ENCODE measurements at regions not wholly inside any gene's neighbourhood (a gene's known extent, or its start where the extent isn't known, plus 50 kb on each side); places are given as distances from the start of the nearest gene placed in this dataset.

- TF ChIP-seq CTCF (IDR thresholded peaks at IDR 0.05; ENCODE audit: insufficient read depth, missing control alignments), result no peak
- DNase-seq (ENCODE audit: insufficient read length, low spot score) (no peak), FAIRE-seq (no peak)
These were observed 604.7 kb downstream of the TBC1D22A start for GRCh38 chr22:47367107-47367690.

- DNase-seq (ENCODE audit: insufficient read length, low spot score) (no peak), FAIRE-seq (no peak)
- TF ChIP-seq CTCF (IDR thresholded peaks at IDR 0.05; ENCODE audit: insufficient read depth, missing control alignments), result no peak
These were observed 603.7 kb downstream of the TBC1D22A start for GRCh38 chr22:47366026-47366767.

GRCh38 chr22:47361247-47361646 lies 598.8 kb downstream of the TBC1D22A start:
- no peak for TF ChIP-seq CTCF (IDR thresholded peaks at IDR 0.05; ENCODE audit: insufficient read depth, missing control alignments)
- FAIRE-seq (no peak), DNase-seq (ENCODE audit: insufficient read length, low spot score) (no peak)

DNA sequence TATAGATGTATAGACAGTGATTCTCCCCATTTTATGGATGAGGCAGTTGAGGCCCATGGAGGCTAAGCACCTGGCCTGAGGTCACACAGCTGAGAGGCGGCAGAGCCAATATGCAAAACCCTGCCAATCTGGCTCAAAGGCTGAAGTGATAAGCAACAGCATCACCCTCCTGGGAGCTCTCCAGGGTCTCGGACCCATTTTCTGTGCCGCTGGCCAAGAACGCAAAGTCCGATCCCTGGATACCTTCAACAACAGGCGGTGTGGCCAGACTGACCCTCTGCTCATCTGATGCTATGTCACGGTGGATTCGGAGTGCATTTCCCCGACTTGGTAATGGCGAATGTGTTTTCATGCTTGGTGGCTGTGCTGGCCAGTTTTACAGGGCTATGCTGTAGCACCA lies 595.0 kb downstream of the TBC1D22A start:
- DNase-seq (ENCODE audit: insufficient read length, low spot score), result no peak
- TF ChIP-seq CTCF (IDR thresholded peaks at IDR 0.05; ENCODE audit: insufficient read depth, missing control alignments), result no peak
- no peak for FAIRE-seq

GRCh38 chr22:47357086-47357485 lies 594.6 kb downstream of the TBC1D22A start:
- DNase-seq (ENCODE audit: insufficient read length, low spot score), result no peak
- no peak for TF ChIP-seq CTCF (IDR thresholded peaks at IDR 0.05; ENCODE audit: insufficient read depth, missing control alignments)
- no peak for FAIRE-seq

DNA sequence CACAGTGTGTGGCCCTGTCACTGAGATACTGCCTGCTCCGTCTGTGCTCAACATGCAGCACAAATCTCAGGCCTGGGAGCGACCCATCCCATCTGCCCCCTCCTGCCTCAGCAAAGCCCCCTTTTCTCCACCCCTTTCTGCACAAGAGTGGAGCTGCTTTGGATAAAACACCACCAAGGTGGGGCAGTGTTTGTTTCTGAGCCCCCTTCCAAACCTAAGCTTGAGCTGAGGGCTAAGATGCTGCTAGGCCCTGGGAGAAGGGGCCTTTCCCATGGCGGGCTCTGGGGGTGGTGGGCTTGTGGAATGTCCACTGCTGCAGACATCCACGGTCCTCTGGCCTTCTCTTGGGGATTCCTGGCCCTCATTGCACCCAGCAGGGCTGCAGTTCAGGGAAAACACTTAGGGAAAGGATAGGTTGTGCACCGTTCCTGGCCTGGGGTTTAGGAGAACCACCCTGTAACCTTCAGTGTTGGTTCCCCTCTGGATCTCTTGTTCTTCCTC lies 594.1 kb downstream of the TBC1D22A start:
- FAIRE-seq (no peak), DNase-seq (ENCODE audit: insufficient read length, low spot score) (no peak)
- no peak for TF ChIP-seq CTCF (IDR thresholded peaks at IDR 0.05; ENCODE audit: insufficient read depth, missing control alignments)

Measured in D721Med (cell line).